Ishikawa (cell line): ENCODE measurements at regions not wholly inside any gene's neighbourhood (a gene's known extent, or its start where the extent isn't known, plus 50 kb on each side); places are given as distances from the start of the nearest gene placed in this dataset.

Experiments used
- CEBPB ChIP-seq: IDR thresholded peaks from 2 replicates; pipeline ENCODE4 v1.6.1; 2012
- CREB1 ChIP-seq: IDR thresholded peaks from 2 replicates; pipeline ENCODE4 v1.6.1; 2012; ENCODE audit warnings: low read depth
- EGR1 ChIP-seq: IDR thresholded peaks from 2 replicates; pipeline ENCODE4 v1.6.1; 2012
- EP300 ChIP-seq: IDR thresholded peaks from 2 replicates; pipeline ENCODE4 v1.6.1; 2012; ENCODE audit warnings: borderline replicate concordance
- FOXM1 ChIP-seq: IDR thresholded peaks from 2 replicates; pipeline ENCODE4 v1.6.1; 2012; ENCODE audit warnings: low read depth, borderline replicate concordance
- NFIC ChIP-seq: IDR thresholded peaks from 2 replicates; pipeline ENCODE4 v1.6.1; 2012
- RAD21 ChIP-seq: IDR thresholded peaks from 2 replicates; pipeline ENCODE4 v1.6.1; 2012; ENCODE audit warnings: low read depth
- TAF1 ChIP-seq: IDR thresholded peaks from 2 replicates; pipeline ENCODE4 v1.6.1; 2012; ENCODE audit warnings: low read depth, mild to moderate bottlenecking
- TCF12 ChIP-seq: IDR thresholded peaks from 2 replicates; pipeline ENCODE4 v1.6.1; 2012; ENCODE audit warnings: low read depth
- TEAD4 ChIP-seq: IDR thresholded peaks from 2 replicates; pipeline ENCODE4 v1.6.1; 2012
- YY1 ChIP-seq: IDR thresholded peaks from 2 replicates; pipeline ENCODE4 v1.6.1; 2012; ENCODE audit warnings: low read depth
- ZBTB7A ChIP-seq: IDR thresholded peaks from 2 replicates; pipeline ENCODE4 v1.6.1; 2012; ENCODE audit warnings: low read depth
- TF ChIP-seq, protein P1 (sequence below): IDR thresholded peaks from 2 replicates; pipeline ENCODE4 v1.6.1; 2012
- TF ChIP-seq, protein P2 (sequence below): IDR thresholded peaks from 2 replicates; pipeline ENCODE4 v1.6.1; 2012; ENCODE audit warnings: low read depth, mild to moderate bottlenecking
- TF ChIP-seq, protein P3 (sequence below): IDR thresholded peaks from 2 replicates; pipeline ENCODE4 v1.6.1; 2012

DNA sequence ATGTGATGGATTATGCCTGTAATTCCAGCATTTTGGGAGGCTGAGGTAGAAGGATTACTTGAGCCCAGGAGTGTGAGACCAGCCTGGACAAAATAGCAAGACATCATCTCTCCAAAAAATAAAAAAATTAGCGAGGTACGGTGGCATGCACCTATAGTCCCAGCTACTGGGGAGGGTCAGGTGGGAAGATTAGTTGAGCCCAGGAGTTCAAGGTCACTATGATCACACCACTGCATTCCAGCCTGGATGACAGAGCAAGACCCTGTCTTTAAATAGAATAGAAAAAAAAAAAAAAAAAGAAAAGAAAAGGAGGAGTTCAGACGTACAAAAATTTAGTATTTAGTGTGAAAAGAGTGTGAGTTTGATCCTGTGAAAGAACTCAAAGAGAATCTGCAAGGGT is 154.9 kb downstream of the NR4A2 start:
- TF ChIP-seq TAF1 (no peak), CREB1 (no peak), FOXM1 (no peak), NFIC (no peak), TCF12 (no peak), EGR1 (no peak), CEBPB (no peak), EP300 (no peak), YY1 (no peak), ZBTB7A (no peak), TEAD4 (no peak), RAD21 (no peak)
- TF ChIP-seq, protein P1, sequence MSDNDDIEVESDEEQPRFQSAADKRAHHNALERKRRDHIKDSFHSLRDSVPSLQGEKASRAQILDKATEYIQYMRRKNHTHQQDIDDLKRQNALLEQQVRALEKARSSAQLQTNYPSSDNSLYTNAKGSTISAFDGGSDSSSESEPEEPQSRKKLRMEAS, result no peak
- TF ChIP-seq, protein P2, sequence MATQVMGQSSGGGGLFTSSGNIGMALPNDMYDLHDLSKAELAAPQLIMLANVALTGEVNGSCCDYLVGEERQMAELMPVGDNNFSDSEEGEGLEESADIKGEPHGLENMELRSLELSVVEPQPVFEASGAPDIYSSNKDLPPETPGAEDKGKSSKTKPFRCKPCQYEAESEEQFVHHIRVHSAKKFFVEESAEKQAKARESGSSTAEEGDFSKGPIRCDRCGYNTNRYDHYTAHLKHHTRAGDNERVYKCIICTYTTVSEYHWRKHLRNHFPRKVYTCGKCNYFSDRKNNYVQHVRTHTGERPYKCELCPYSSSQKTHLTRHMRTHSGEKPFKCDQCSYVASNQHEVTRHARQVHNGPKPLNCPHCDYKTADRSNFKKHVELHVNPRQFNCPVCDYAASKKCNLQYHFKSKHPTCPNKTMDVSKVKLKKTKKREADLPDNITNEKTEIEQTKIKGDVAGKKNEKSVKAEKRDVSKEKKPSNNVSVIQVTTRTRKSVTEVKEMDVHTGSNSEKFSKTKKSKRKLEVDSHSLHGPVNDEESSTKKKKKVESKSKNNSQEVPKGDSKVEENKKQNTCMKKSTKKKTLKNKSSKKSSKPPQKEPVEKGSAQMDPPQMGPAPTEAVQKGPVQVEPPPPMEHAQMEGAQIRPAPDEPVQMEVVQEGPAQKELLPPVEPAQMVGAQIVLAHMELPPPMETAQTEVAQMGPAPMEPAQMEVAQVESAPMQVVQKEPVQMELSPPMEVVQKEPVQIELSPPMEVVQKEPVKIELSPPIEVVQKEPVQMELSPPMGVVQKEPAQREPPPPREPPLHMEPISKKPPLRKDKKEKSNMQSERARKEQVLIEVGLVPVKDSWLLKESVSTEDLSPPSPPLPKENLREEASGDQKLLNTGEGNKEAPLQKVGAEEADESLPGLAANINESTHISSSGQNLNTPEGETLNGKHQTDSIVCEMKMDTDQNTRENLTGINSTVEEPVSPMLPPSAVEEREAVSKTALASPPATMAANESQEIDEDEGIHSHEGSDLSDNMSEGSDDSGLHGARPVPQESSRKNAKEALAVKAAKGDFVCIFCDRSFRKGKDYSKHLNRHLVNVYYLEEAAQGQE, result no peak
- TF ChIP-seq, protein P3, sequence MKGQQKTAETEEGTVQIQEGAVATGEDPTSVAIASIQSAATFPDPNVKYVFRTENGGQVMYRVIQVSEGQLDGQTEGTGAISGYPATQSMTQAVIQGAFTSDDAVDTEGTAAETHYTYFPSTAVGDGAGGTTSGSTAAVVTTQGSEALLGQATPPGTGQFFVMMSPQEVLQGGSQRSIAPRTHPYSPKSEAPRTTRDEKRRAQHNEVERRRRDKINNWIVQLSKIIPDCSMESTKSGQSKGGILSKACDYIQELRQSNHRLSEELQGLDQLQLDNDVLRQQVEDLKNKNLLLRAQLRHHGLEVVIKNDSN, result no peak

DNA sequence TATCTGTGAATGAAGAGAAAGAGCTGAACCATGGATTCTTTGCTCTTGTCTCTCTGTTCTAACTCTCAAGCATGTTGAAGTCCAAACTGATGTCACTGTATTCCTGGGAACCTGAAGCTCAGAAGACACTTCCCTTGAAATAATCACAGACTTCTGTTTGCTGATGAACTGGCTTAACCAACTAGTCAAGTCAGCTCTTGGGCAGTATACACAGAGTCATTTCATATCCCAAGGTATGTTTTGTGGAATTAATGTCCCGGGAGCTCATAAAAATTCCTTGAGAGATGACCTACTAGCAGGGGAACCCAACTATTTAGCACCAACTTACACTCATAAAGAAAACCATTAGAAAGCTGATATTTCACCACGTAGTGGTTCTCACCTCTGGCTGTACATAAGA is 156.6 kb downstream of the NR4A2 start:
- TF ChIP-seq ZBTB7A (no peak), RAD21 (no peak), EGR1 (no peak), FOXM1 (no peak), CREB1 (no peak), NFIC (no peak), TAF1 (no peak)
- TF ChIP-seq, protein P2, result no peak
- TF ChIP-seq, protein P1, result no peak

DNA sequence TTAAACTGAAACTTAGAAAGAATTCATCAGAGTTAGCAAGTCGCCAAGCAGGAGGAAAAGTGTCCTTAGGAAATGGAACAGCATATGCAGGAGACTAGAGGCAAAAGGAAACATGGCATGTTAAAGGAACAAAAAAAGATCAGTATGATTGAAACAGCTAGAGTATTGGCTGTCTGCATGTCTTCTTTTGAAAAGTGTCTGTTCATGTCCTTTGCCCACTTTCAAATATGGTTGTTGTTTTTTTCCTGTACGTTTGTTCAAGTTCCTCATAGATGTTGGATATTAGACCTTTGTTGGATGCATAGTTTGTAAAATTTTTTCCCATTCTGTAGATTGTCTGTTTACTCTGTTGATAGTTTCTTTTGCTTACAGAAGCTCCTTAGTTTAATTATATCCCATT is 161.6 kb downstream of the NR4A2 start:
- TF ChIP-seq RAD21 (no peak), FOXM1 (no peak), EP300 (no peak), CEBPB (no peak), YY1 (no peak), CREB1 (no peak), TCF12 (no peak), ZBTB7A (no peak), EGR1 (no peak), TAF1 (no peak), TEAD4 (no peak), NFIC (no peak)
- TF ChIP-seq, protein P2, result no peak
- TF ChIP-seq, protein P1, result no peak
- TF ChIP-seq, protein P3, result no peak

DNA sequence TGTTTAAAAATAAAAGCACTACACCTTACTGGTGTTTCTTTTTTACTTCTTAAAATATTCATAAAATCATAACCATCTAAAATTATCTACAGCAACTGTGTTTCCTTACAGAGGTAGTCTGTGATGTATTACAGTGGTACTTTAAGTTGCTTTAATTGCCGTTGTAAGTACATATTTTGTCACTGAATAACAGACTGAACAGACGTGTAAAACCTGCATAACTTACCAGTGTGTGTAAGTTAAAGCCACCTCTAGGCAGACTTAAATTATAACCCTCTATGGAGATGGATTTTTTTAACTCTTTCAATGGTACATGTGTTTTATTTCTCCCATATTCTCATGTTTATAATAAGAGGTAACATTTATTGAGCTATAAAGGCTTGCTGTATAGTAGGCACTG is 166.8 kb downstream of the NR4A2 start:
- TF ChIP-seq, protein P2, result no peak
- TF ChIP-seq TCF12 (no peak), EGR1 (no peak), TEAD4 (no peak), EP300 (no peak), RAD21 (no peak), ZBTB7A (no peak), CREB1 (no peak), TAF1 (no peak), FOXM1 (no peak), NFIC (no peak), YY1 (no peak), CEBPB (no peak)
- TF ChIP-seq, protein P3, result no peak
- TF ChIP-seq, protein P1, result no peak
